Vagina (tissue), 2 donors: ENCODE measurements at regions not wholly inside any gene's neighbourhood (a gene's known extent, or its start where the extent isn't known, plus 50 kb on each side); places are given as distances from the start of the nearest gene placed in this dataset.

Experiments
- POLR2A ChIP-seq, 2 donors: fragments of 450-650 bp; IDR thresholded peaks; one replicate each; pipeline ENCODE4 v1.6.1; 2017; ENCODE audit warnings: antibody characterized with exemption in 2 of 2, mild to moderate bottlenecking in 2 of 2, moderate library complexity in 2 of 2
- POLR2AphosphoS5 ChIP-seq, 2 donors: sonication (generic); formaldehyde crosslinking; IDR thresholded peaks; one replicate each; pipeline ENCODE4 v1.9.0; 2017; ENCODE audit warnings: antibody characterized with exemption in 2 of 2, mild to moderate bottlenecking in 2 of 2, low read depth in 1 of 2; ENCODE audit not compliant: insufficient read depth in 1 of 2
- TF ChIP-seq, protein P1 (sequence below), 3 experiments: fragments of 450-650 bp in 2 of 3; fragments of 200-600 bp in 1 of 3; sonication (generic) in 1 of 3; IDR thresholded peaks; one replicate each; pipeline ENCODE4 v1.5.1; 2017 to 2019; ENCODE audit warnings: antibody characterized with exemption in 3 of 3, mild to moderate bottlenecking in 2 of 3, moderate library complexity in 2 of 3

- no peak for TF ChIP-seq POLR2AphosphoS5 (IDR thresholded peaks at IDR 0.05; ENCODE audit: insufficient read depth in 1 of 2, low read depth in 1 of 2)
- TF ChIP-seq, protein P1, sequence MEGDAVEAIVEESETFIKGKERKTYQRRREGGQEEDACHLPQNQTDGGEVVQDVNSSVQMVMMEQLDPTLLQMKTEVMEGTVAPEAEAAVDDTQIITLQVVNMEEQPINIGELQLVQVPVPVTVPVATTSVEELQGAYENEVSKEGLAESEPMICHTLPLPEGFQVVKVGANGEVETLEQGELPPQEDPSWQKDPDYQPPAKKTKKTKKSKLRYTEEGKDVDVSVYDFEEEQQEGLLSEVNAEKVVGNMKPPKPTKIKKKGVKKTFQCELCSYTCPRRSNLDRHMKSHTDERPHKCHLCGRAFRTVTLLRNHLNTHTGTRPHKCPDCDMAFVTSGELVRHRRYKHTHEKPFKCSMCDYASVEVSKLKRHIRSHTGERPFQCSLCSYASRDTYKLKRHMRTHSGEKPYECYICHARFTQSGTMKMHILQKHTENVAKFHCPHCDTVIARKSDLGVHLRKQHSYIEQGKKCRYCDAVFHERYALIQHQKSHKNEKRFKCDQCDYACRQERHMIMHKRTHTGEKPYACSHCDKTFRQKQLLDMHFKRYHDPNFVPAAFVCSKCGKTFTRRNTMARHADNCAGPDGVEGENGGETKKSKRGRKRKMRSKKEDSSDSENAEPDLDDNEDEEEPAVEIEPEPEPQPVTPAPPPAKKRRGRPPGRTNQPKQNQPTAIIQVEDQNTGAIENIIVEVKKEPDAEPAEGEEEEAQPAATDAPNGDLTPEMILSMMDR (IDR thresholded peaks at IDR 0.05) = no peak
- TF ChIP-seq POLR2A (IDR thresholded peaks at IDR 0.05) = no peak
These were observed 355.4 kb downstream of the ETS1 start for GRCh38 chr11:128231845-128232410.
